H1 (cell line): ENCODE measurements at regions not wholly inside any gene's neighbourhood (a gene's known extent, or its start where the extent isn't known, plus 50 kb on each side); places are given as distances from the start of the nearest gene placed in this dataset.

Experiments
- CTCF ChIA-PET: fragments of 300-600 bp; sonication (Branson Sonifier 250); formaldehyde crosslinking; loops from one replicate; lab custom pipeline; 2021; ENCODE audit not compliant: partially characterized antibody; lab: Charles Lee
- POLR2A ChIA-PET: fragments of 300-600 bp; sonication (Branson Sonifier 250); formaldehyde crosslinking; loops from one replicate; lab custom pipeline; 2021; ENCODE audit warnings: inconsistent platforms; ENCODE audit not compliant: partially characterized antibody; lab: Charles Lee
- DNase-seq, 2 experiments: peaks; one replicate each; pipeline versions ENCODE4 v3.0.0 to v3.0.0-alpha.2; 2010 to 2022; ENCODE audit warnings: low spot score in 2 of 2, low read depth in 1 of 2, mixed read lengths in 1 of 2
- FAIRE-seq: peaks from 2 replicates; lab custom pipeline; 2011; peaks lifted over from hg19 to GRCh38; lab: Jason Lieb, UNC
- H2AFZ ChIP-seq: 2 replicates; pipeline ENCODE4 v1.8.1; 2012; ENCODE audit warnings: low read length, inconsistent platforms
- H2AK5ac ChIP-seq: 2 replicates; pipeline ENCODE4 v1.6.1; 2013; ENCODE audit warnings: low read depth, low read length
- H2BK120ac ChIP-seq: replicated peaks from 2 replicates; pipeline ENCODE3; 2013; ENCODE audit warnings: low read depth, low read length, inconsistent platforms
- H2BK12ac ChIP-seq: 2 replicates; pipeline ENCODE4 v1.6.1; 2013; ENCODE audit warnings: low read depth, low read length
- H2BK15ac ChIP-seq: 2 replicates; pipeline ENCODE4 v1.6.1; 2013; ENCODE audit warnings: low read length
- H2BK20ac ChIP-seq: 2 replicates; pipeline ENCODE4 v1.6.1; 2013; ENCODE audit warnings: low read length
- H2BK5ac ChIP-seq: 2 replicates; pipeline ENCODE4 v1.6.1; 2013; ENCODE audit warnings: low read depth, low read length
- H3K14ac ChIP-seq: 2 replicates; pipeline ENCODE4 v1.6.1; 2013; ENCODE audit warnings: inconsistent platforms; ENCODE audit not compliant: insufficient read length
- H3K18ac ChIP-seq: 2 replicates; pipeline ENCODE4 v1.6.1; 2013; ENCODE audit warnings: low read length; ENCODE audit errors: extremely low read depth
- H3K23ac ChIP-seq: 2 replicates; pipeline ENCODE4 v1.6.1; 2013; ENCODE audit warnings: inconsistent platforms; ENCODE audit not compliant: insufficient read length
- H3K23me2 ChIP-seq: 2 replicates; pipeline ENCODE4 v1.6.1; 2013; ENCODE audit warnings: low read depth, low read length
- H3K27ac ChIP-seq: 2 replicates; pipeline ENCODE4 v1.6.1; 2011; ENCODE audit warnings: low read depth, low read length, inconsistent platforms
- H3K27me3 ChIP-seq, 4 experiments: replicated peaks in 1 of 4; 1 replicate in 1 of 4; 2 replicates in 3 of 4; pipeline versions ENCODE4 v1.6.1 to v1.8.1; 2011 to 2013; ENCODE audit warnings: low read length in 3 of 4, mild to moderate bottlenecking in 3 of 4, inconsistent platforms in 2 of 4, mixed read lengths in 2 of 4, moderate library complexity in 1 of 4; ENCODE audit not compliant: control insufficient read depth in 3 of 4, insufficient read depth in 3 of 4; ENCODE audit errors: extremely low read depth in 1 of 4
- H3K36me3 ChIP-seq, 4 experiments: 2 replicates each; pipeline versions ENCODE4 v1.6.1 to v1.8.1; 2011 to 2013; ENCODE audit warnings: mild to moderate bottlenecking in 4 of 4, low read length in 3 of 4, moderate library complexity in 2 of 4, control low read depth in 1 of 4, inconsistent platforms in 1 of 4; ENCODE audit not compliant: insufficient read depth in 4 of 4, control insufficient read depth in 2 of 4
- H3K4ac ChIP-seq: replicated peaks from 2 replicates; pipeline ENCODE3; 2013; ENCODE audit warnings: low read length, low read depth, mixed read lengths, inconsistent platforms; ENCODE audit not compliant: insufficient read length
- H3K4me1 ChIP-seq, 4 experiments: replicated peaks in 1 of 4; 1 replicate in 1 of 4; 2 replicates in 3 of 4; pipeline versions ENCODE4 v1.6.1 to v1.8.1; 2011 to 2013; ENCODE audit warnings: low read length in 3 of 4, inconsistent platforms in 2 of 4, mixed read lengths in 1 of 4; ENCODE audit not compliant: insufficient read depth in 4 of 4, control insufficient read depth in 3 of 4
- H3K4me2 ChIP-seq, 2 experiments: 2 replicates each; pipeline versions ENCODE4 v1.6.1 to v1.8.1; 2011 to 2013; ENCODE audit warnings: low read depth in 2 of 2, low read length in 2 of 2, control low read depth in 1 of 2, inconsistent platforms in 1 of 2, mild to moderate bottlenecking in 1 of 2; ENCODE audit not compliant: insufficient read depth in 1 of 2
- H3K4me3 ChIP-seq, 4 experiments: fragments of 200-600, 300-600 bp in 1 of 4; sonication (generic), shearing (Covaris generic), sonication (Bioruptor Twin) in 1 of 4; 2 replicates each; pipeline versions ENCODE4 v1.5.1 to v1.8.1; 2011 to 2016; ENCODE audit warnings: low read length in 4 of 4, low read depth in 3 of 4, control low read depth in 2 of 4, inconsistent platforms in 2 of 4, mild to moderate bottlenecking in 2 of 4, mixed read lengths in 1 of 4, moderate library complexity in 1 of 4; ENCODE audit not compliant: insufficient read depth in 2 of 4; ENCODE audit errors: extremely low read depth in 1 of 4
- H3K56ac ChIP-seq: replicated peaks from 2 replicates; pipeline ENCODE3; 2013; ENCODE audit warnings: low read depth, mild to moderate bottlenecking, mixed read lengths, low read length, inconsistent platforms; ENCODE audit not compliant: insufficient read length
- H3K79me1 ChIP-seq: 2 replicates; pipeline ENCODE4 v1.6.1; 2013; ENCODE audit warnings: low read depth, low read length, control low read depth
- H3K79me2 ChIP-seq, 2 experiments: 2 replicates each; pipeline versions ENCODE4 v1.6.1 to v1.8.1; 2012 to 2013; ENCODE audit warnings: low read length in 2 of 2, mild to moderate bottlenecking in 2 of 2, inconsistent platforms in 1 of 2; ENCODE audit not compliant: insufficient read depth in 2 of 2, control insufficient read depth in 1 of 2
- H3K9ac ChIP-seq, 4 experiments: replicated peaks in 1 of 4; 1 replicate in 1 of 4; 2 replicates in 3 of 4; pipeline versions ENCODE4 v1.6.1 to v1.8.1; 2011 to 2013; ENCODE audit warnings: low read depth in 3 of 4, low read length in 3 of 4, control low read depth in 2 of 4, mild to moderate bottlenecking in 2 of 4, moderate library complexity in 2 of 4, inconsistent platforms in 1 of 4; ENCODE audit errors: extremely low read depth in 1 of 4
- H3K9me3 ChIP-seq, 2 experiments: 2 replicates each; pipeline versions ENCODE4 v1.6.1 to v1.8.1; 2012 to 2013; ENCODE audit warnings: mild to moderate bottlenecking in 2 of 2, moderate library complexity in 2 of 2, control low read depth in 1 of 2, inconsistent platforms in 1 of 2, low read depth in 1 of 2, low read length in 1 of 2, mixed read lengths in 1 of 2; ENCODE audit not compliant: insufficient read depth in 2 of 2
- H4K20me1 ChIP-seq, 2 experiments: replicated peaks in 1 of 2; 2 replicates each; pipeline versions ENCODE3 to v1.8.1; 2011 to 2013; ENCODE audit warnings: inconsistent platforms in 2 of 2, low read length in 2 of 2, mild to moderate bottlenecking in 1 of 2; ENCODE audit not compliant: insufficient read depth in 2 of 2, control insufficient read depth in 1 of 2
- H4K5ac ChIP-seq: 2 replicates; pipeline ENCODE4 v1.6.1; 2013; ENCODE audit warnings: low read length, low read depth, mixed read lengths, inconsistent platforms; ENCODE audit not compliant: insufficient read length
- H4K8ac ChIP-seq: 2 replicates; pipeline ENCODE4 v1.8.0; 2013; ENCODE audit warnings: mild to moderate bottlenecking, moderate library complexity, low read length, inconsistent platforms; ENCODE audit not compliant: insufficient read depth; ENCODE audit errors: extremely low read depth
- H4K91ac ChIP-seq: replicated peaks from 2 replicates; pipeline ENCODE3; 2013; ENCODE audit warnings: low read length, mixed read lengths, inconsistent platforms; ENCODE audit not compliant: insufficient read length
- BRCA1 ChIP-seq: IDR thresholded peaks from 2 replicates; pipeline ENCODE4 v1.6.1; 2012; ENCODE audit warnings: low read depth, low read length, improper control_type of control experiment
- HDAC2 ChIP-seq, 2 experiments: fragments of 300-600 bp in 1 of 2; sonication (generic) in 1 of 2; IDR thresholded peaks; 2 replicates each; pipeline ENCODE4 v1.6.1; 2011 to 2012; ENCODE audit warnings: low read depth in 2 of 2, low read length in 2 of 2, mild to moderate bottlenecking in 2 of 2, moderate library complexity in 2 of 2, borderline replicate concordance in 1 of 2, inconsistent platforms in 1 of 2
- RFX5 ChIP-seq: IDR thresholded peaks from 2 replicates; pipeline ENCODE4 v1.6.1; 2011; ENCODE audit warnings: low read depth, low read length, improper control_type of control experiment, borderline replicate concordance
- SP2 ChIP-seq: IDR thresholded peaks from 2 replicates; pipeline ENCODE4 v1.6.1; 2012; ENCODE audit warnings: mild to moderate bottlenecking, low read length, inconsistent platforms
- TCF12 ChIP-seq: IDR thresholded peaks from 2 replicates; pipeline ENCODE4 v1.6.1; 2011; ENCODE audit warnings: low read depth, mild to moderate bottlenecking, low read length
- WGBS, 2 experiments: shearing (Covaris generic) in 1 of 2; methylation state at CpG; one replicate each; pipeline versions ENCODE4 v1.1.6 to v1.1.7; 2013 to 2015; ENCODE audit warnings: low lambda C conversion rate in 2 of 2, mixed read lengths in 2 of 2, inconsistent platforms in 1 of 2, low coverage in 1 of 2, missing lambda C conversion rate in 1 of 2; ENCODE audit not compliant: insufficient replicate concordance in 2 of 2, insufficient coverage in 1 of 2, insufficient read length in 1 of 2; ENCODE audit errors: extremely low coverage in 1 of 2, missing lambda C conversion rate in 1 of 2; 5-methylcytosine and 5-hydroxymethylcytosine counted together

DNA sequence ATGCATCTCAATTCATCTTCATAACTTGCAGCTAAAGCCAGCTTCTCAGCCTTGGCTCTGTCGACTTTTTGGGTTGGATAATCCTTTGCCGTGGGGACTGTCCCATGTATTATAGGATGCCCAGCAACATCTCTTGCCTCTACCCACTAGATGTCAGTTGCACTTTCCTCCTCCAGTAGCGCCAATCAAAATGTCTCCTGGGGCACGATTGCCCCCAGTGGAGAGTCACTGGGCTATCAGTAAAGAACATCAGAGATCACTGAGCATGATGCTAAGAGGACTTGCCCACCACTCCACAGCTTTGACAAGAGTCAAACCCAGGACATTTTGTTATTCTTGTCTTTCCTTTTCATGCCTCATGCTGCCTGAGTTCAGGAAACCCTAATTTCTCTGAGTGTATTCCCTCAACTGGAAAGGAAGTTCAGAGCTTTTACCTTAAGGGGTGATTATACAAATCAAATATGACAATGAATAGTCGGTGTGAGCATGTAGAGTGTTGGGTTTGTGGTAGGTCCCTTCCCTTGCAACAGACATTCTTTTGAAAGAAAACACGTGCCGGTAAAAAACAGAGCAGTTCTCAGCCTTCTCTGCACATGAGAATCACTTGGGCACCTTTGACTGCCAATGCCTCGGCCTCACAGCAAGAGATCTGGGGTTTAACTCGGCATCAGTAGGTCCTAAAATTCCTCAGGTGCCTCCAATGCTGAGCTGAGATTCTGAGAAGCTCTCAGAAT, 980.6 kb downstream of the VRK1 start:
- no peak for DNase-seq
- H2BK120ac ChIP-seq: no peak overlapping the region
- H2BK5ac ChIP-seq: no peak overlapping the region
- CTCF ChIA-PET: interaction anchor here (1.1 kb wide), 1 partner anchor 11 kb away, joined by 3 read pairs; no protein-coding TSS in a partner anchor
- no peak overlapping the region for H3K9ac ChIP-seq
- H3K36me3 ChIP-seq: no peaks in the 10 kb centered on the region
- H3K18ac ChIP-seq: no peak overlapping the region
- no peak overlapping the region for H3K4me3 ChIP-seq
- no peak overlapping the region for H2BK12ac ChIP-seq
- no peak overlapping the region for H3K14ac ChIP-seq
- H4K91ac ChIP-seq: no peak overlapping the region
- H4K5ac ChIP-seq: no peak overlapping the region
- H3K23ac ChIP-seq: no peak overlapping the region
- no peak overlapping the region for H3K4ac ChIP-seq
- H3K4me2 ChIP-seq: no peak overlapping the region
- no peak overlapping the region for H2BK15ac ChIP-seq
- no peak for TF ChIP-seq TCF12
- no peak for TF ChIP-seq SP2
- no peak for TF ChIP-seq RFX5
- TF ChIP-seq BRCA1: no peak
- no peak for TF ChIP-seq HDAC2 (IDR thresholded peaks at IDR 0.05; ENCODE audit: borderline replicate concordance in 1 of 2, low read depth in 2 of 2, low read length in 2 of 2)
- TF ChIP-seq, all 59 proteins: peak for 0
- H4K20me1 ChIP-seq: no peaks in the 10 kb centered on the region
- no peak overlapping the region for H3K56ac ChIP-seq
- no peaks in the 10 kb centered on the region for H3K79me2 ChIP-seq
- 90% methylated on average over 9 of the region's 9 CpGs; no CpG with 5 or more reads in 1 of the 2 experiments for WGBS, 2 experiments
- no peak overlapping the region for H3K27ac ChIP-seq
- no peak overlapping the region for H4K8ac ChIP-seq
- no peaks in the 10 kb centered on the region for H3K9me3 ChIP-seq
- POLR2A ChIA-PET: no interaction called here
- H3K23me2 ChIP-seq: no peaks in the 10 kb centered on the region; the same call in 1 of the 2 replicates
- no peaks in the 10 kb centered on the region; a peak in 1 of 7 replicates for H3K4me1 ChIP-seq
- H3K79me1 ChIP-seq: no peaks in the 10 kb centered on the region
- FAIRE-seq: no peak
- no peak overlapping the region for H2BK20ac ChIP-seq
- H3K27me3 ChIP-seq: no peaks in the 10 kb centered on the region
- no peak overlapping the region for H2AK5ac ChIP-seq
- no peak overlapping the region for H2AFZ ChIP-seq
